GM21786 (cell line): ENCODE measurements at regions not wholly inside any gene's neighbourhood (a gene's known extent, or its start where the extent isn't known, plus 50 kb on each side); places are given as distances from the start of the nearest gene placed in this dataset.

Experiments
- ATAC-seq: cut with Tn5 transposase; IDR thresholded peaks from one replicate; pipeline ENCODE4 v1.9.1; 2021; ENCODE audit not compliant: unreplicated experiment

GRCh38 chr2:45275242-45275805, 266.1 kb upstream of the SIX2 start:
- ATAC-seq: no peak

GRCh38 chr2:45274250-45274926, 265.1 kb upstream of the SIX2 start:
- ATAC-seq: no peak

GRCh38 chr2:45273412-45274249, 264.4 kb upstream of the SIX2 start:
- ATAC-seq: no peak

GRCh38 chr2:45272549-45273265, 263.5 kb upstream of the SIX2 start:
- ATAC-seq: no peak

- ATAC-seq: no peak
These were observed 260.0 kb upstream of the SIX2 start for GRCh38 chr2:45269149-45269793.

GRCh38 chr2:45268631-45269030, 259.4 kb upstream of the SIX2 start:
- ATAC-seq: no peak

DNA sequence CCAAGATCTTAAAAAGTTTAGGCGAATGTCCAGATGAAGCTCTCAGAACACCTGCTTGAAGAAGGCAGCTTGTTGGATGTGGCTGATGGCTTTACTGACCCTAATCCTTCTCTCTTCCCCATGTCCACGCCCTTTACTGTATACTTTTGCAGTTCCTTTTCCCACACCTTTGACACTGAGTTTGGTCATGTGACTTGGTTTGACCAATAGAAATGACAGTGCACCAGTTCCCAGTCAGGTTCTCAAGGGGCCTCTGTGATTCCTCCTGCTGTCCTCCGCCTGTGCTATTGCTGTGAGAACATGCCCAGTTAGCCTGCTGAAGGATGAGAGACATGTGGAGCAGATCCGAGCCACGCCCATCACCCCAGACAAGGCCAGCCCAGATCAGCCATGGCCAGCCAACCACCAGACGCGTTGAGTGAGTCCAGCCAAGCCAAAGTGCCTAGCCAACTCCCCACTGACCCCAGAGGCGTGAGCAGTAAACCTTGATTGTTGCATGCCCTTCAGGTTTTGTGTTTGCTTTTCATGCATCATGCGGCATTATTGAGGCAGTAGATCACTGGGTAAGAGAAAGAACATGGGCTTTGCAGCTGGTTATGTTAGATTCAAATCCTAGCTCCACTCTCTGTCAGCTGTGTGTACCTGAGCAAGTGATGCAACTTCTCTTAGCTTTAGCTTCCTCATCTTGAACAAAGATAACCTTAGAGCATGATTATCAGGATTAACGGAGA, 258.0 kb upstream of the SIX2 start:
- no peak for ATAC-seq

- no peak for ATAC-seq
These were observed 256.1 kb upstream of the SIX2 start for GRCh38 chr2:45265336-45265735.

DNA sequence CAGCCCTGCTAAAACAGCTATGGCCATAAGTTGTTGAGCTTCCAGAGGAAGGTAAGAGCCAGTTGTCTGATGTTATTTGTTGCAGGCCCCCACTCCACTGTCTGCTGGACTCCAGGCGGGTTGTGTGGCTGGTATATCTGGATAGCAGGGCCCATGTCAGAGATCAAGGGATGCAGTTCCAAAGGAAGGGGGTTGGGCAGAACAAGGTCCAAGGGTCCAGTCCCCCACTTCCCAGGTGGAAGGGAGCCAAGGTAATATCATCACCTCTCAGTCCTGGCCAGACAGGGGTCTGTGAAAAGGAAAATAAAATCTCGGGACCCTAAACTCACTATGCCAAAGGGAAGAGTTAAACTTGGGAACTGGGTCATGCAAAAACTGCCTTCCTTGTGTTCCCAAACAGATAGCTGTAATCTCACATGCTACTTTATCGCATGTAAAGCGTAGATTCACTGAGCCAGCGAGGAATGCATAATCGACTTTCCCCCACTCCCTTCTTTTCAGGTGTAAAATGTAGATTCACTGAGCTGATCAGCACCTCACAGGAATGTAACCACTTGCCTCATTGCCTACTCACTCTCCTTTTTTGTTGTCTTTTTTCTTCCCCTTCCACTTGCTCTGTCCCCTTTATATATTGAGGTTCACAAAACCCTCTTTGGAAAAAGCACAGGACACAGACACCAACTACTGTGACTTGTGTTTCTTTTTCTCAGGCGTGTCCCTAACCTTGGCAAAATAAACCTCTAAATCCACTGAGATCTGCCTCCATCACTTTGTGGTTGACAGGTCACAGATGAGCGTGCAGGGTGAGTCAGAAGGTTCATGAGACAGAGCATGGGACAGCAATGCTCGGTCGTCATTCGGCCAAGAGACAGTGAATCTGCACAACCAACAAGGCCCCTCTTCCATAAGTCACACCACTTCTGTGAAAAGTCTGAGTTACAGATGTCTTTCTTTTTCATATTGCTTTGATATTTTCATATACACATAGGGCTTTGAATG, 255.3 kb upstream of the SIX2 start:
- ATAC-seq: no peak

- no peak for ATAC-seq
These were observed 253.9 kb upstream of the SIX2 start for GRCh38 chr2:45263147-45263546.

DNA sequence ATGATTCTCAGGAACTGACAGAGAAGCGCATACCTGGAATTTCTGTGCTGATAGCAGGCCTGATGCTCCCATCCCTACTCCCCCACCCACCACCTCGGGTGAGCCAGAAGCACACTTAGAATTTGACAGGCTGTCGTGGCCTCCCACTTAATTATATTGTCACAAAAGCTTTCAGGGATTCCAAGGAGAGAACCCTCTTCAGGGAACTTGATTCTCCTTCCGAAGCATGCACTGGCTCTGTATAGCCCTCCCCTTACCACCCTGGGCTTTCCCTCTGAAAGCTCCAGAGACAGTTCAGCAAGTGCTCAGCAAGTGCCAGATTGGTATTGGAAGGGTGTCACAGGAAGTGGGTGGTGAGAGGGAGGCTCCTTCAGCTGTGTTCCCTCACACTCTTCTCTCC, 252.5 kb upstream of the SIX2 start:
- ATAC-seq: no peak

DNA sequence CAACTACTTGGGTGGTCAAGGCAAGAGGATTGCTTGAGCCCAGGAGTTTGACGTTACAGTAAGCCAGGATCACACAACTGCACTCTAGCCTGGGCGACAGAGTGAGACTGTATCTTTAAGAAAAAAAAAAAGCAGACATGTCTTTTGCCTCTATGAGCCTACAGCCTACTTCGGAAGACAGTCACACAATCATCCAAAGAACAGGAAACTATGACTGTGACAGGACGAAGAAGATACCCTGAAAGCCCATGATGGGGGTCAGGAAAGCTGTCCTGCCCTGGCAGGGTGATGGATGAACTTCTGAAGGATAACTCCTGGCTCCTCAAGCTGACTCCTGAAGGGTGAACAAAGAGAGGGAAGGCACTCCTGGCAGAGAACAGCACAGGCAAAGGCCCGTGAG, 251.7 kb upstream of the SIX2 start:
- ATAC-seq: no peak

GRCh38 chr2:45259547-45260160, 250.4 kb upstream of the SIX2 start:
- no peak for ATAC-seq

DNA sequence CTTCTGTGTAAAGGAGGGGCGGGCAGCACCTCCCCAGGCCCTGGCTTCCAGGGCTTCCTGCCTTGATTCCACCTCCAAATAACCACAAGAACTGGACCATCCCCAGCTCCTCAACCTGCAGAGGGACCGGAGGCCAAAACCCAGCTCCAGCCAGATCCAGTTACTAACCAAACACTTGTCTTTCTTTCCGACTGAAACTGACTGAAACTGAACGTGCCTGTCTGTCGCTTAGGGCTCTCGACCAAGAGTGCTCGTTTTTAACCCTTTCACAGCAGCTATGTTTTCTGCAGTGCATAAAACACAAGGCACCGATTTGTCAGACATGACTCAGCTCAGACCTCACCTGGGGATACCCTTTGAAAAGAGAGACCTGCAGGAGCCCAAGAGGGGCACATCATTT, 249.9 kb upstream of the SIX2 start:
- no peak for ATAC-seq

DNA sequence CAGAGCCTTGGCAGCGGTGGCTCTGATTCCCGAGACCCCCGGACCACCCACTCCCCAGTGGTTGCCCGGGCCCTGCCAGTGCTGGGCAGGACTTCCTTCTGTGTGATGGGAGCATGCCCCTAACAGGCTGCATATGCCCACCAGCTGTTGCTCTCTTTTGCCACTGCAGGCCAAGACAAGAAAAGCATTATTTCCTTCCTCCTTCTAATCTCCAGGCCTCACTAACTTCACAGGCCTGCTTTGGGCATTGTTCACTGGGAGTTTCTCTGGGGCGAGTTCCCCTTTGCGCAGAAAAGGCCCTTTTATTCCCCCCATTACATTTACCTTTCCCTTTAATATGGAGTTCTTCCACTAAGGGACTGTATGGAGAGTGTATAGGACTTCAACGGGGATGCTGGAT, 249.1 kb upstream of the SIX2 start:
- ATAC-seq: no peak

DNA sequence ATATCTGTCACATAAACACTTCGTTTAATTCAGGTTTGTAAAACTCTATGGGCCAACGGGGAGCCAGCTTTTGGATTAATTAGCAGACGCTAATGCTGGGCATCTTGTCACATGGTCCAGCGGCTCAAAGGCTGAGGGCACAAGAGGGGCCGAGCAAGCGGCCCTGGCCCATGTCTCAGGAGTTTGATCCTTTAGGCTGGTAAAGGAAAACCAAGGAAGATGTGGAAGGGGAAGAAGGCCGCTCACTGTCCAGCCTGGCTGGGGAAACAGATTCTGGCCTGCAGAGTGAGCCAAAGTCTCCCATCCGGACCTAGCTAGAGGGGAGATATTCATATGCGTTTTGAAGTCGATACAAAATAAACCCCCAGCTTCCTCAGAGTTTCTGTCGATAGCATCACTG, 248.6 kb upstream of the SIX2 start:
- no peak for ATAC-seq

DNA sequence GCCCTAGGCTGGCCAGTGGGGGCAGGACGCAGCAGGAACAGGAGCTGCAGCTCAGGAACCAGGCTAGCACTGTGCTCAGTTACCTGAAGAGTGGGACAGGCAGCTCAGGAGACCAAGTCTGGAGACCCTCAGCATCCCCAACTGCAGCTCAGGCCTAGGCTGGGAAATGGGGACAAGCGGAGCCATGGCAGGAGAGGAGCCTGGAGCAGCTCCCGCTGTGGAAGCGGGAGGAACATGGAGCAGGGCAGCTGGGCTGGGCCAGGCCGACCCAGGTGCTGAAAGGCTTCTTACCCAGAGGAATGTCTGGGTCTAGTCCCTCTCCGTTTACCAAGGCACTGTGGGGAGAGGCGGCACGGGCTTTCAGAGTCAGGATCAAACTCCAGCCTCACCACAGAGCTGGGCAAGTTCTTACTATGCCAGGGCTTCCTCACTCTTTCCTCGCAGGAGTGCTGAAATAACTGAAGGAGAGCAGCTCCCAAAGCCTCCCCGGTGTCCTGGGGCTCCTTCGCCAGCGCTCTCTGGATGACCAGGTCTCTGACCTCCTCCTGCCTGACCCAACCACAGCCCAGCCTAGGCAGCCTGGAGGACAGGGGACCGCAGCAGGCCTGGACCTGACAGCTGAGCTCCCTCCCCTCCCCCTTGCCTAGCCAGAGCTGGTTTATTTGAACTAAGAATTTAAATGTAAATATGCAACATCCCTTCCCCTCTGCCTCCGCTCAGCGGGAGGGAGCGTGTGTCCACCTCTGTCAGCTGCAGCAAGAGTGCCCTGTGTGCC, 247.8 kb upstream of the SIX2 start:
- ATAC-seq: no peak
